HG03159 (cell line): ENCODE measurements at regions not wholly inside any gene's neighbourhood (a gene's known extent, or its start where the extent isn't known, plus 50 kb on each side); places are given as distances from the start of the nearest gene placed in this dataset.
A peak's percentile ranks its signal among the peaks of the same experiment; 100 is the strongest.

ENCODE experiments used
- ATAC-seq: cut with Tn5 transposase; IDR thresholded peaks from one replicate; pipeline ENCODE4 v1.9.1; 2021; ENCODE audit warnings: mild to moderate bottlenecking, moderate library complexity; ENCODE audit not compliant: unreplicated experiment

GRCh38 chr1:110816945-110817344 lies 56.0 kb upstream of the CD53 start:
- ATAC-seq = no peak

- no peak for ATAC-seq
These were observed 61.4 kb upstream of the CD53 start for GRCh38 chr1:110811529-110811928.

- no peak for ATAC-seq
These were observed 72.9 kb upstream of the CD53 start for GRCh38 chr1:110800079-110800478.

GRCh38 chr1:110798691-110799256 lies 74.2 kb upstream of the CD53 start:
- ATAC-seq = no peak

GRCh38 chr1:110788673-110789072 lies 84.3 kb upstream of the CD53 start:
- ATAC-seq = no peak

GRCh38 chr1:110787328-110788071 lies 85.4 kb upstream of the CD53 start:
- ATAC-seq = peak; percentile 75

GRCh38 chr1:110786802-110787327 lies 86.1 kb upstream of the CD53 start:
- ATAC-seq = no peak

GRCh38 chr1:110785612-110786011 lies 87.3 kb upstream of the CD53 start:
- ATAC-seq = no peak

GRCh38 chr1:110785055-110785454 lies 87.9 kb upstream of the CD53 start:
- no peak for ATAC-seq

- ATAC-seq = no peak
These were observed 89.5 kb upstream of the CD53 start for GRCh38 chr1:110783292-110783918.

- ATAC-seq = no peak
These were observed 91.4 kb upstream of the CD53 start for GRCh38 chr1:110781525-110781924.

- no peak for ATAC-seq
These were observed 92.1 kb upstream of the CD53 start for GRCh38 chr1:110780600-110781484.

- ATAC-seq = no peak
These were observed 93.3 kb upstream of the CD53 start for GRCh38 chr1:110779636-110780035.

GRCh38 chr1:110778821-110779220 lies 94.1 kb upstream of the CD53 start:
- no peak for ATAC-seq

- no peak for ATAC-seq
These were observed 95.7 kb upstream of the CD53 start for GRCh38 chr1:110777228-110777627.

- ATAC-seq = no peak
These were observed 98.5 kb upstream of the CD53 start for GRCh38 chr1:110774398-110774797.

GRCh38 chr1:110773813-110774212 lies 99.1 kb upstream of the KCNA3 start:
- no peak for ATAC-seq

GRCh38 chr1:110771245-110772022 lies 96.7 kb upstream of the KCNA3 start:
- ATAC-seq = no peak

GRCh38 chr1:110770832-110771231 lies 96.1 kb upstream of the KCNA3 start:
- ATAC-seq = no peak

GRCh38 chr1:110768605-110769004 lies 93.9 kb upstream of the KCNA3 start:
- ATAC-seq = no peak

GRCh38 chr1:110766336-110766647 lies 91.6 kb upstream of the KCNA3 start:
- ATAC-seq = no peak
